Fibroblast of lung (primary cell): ENCODE measurements at regions not wholly inside any gene's neighbourhood (a gene's known extent, or its start where the extent isn't known, plus 50 kb on each side); places are given as distances from the start of the nearest gene placed in this dataset.

ENCODE experiments used
- DNase-seq, 2 donors: peaks; one replicate each; pipeline versions ENCODE4 v3.0.0 to v3.0.0-alpha.2; 2010; ENCODE audit warnings: low read depth in 2 of 2
- H2AFZ ChIP-seq: 2 replicates; pipeline ENCODE4 v1.5.1; 2012; ENCODE audit warnings: low read length, control low read depth, inconsistent platforms
- H3K27ac ChIP-seq: 2 replicates; pipeline ENCODE4 v1.5.1; 2011; ENCODE audit warnings: low read length, control low read depth; ENCODE audit not compliant: insufficient read depth
- H3K27me3 ChIP-seq: 2 replicates; pipeline ENCODE4 v1.5.1; 2011; ENCODE audit warnings: mild to moderate bottlenecking, low read length; ENCODE audit not compliant: control insufficient read depth, insufficient read depth
- H3K36me3 ChIP-seq: 2 replicates; pipeline ENCODE4 v1.5.1; 2011; ENCODE audit warnings: low read length; ENCODE audit not compliant: control insufficient read depth, insufficient read depth
- H3K4me1 ChIP-seq: 2 replicates; pipeline ENCODE4 v1.5.1; 2011; ENCODE audit warnings: low read length; ENCODE audit not compliant: control insufficient read depth, insufficient read depth; ENCODE audit errors: extremely low read depth
- H3K4me2 ChIP-seq: 2 replicates; pipeline ENCODE4 v1.5.1; 2011; ENCODE audit warnings: low read length, control low read depth; ENCODE audit not compliant: insufficient read depth; ENCODE audit errors: extremely low read depth
- H3K4me3 ChIP-seq, 4 experiments: fragments of 200-600 bp in 1 of 4; sonication (generic) in 1 of 4; replicated peaks in 1 of 4; 2 replicates each; pipeline ENCODE4 v1.5.1; 2011 to 2016; ENCODE audit warnings: low read length in 4 of 4, low read depth in 3 of 4, mild to moderate bottlenecking in 3 of 4, control low read depth in 2 of 4, inconsistent platforms in 1 of 4, mixed read lengths in 1 of 4; ENCODE audit not compliant: insufficient read depth in 1 of 4; ENCODE audit errors: control extremely low read depth in 1 of 4
- H3K79me2 ChIP-seq: 2 replicates; pipeline ENCODE4 v1.5.1; 2012; ENCODE audit warnings: mild to moderate bottlenecking, low read length, inconsistent platforms; ENCODE audit not compliant: control insufficient read depth, insufficient read depth
- H3K9ac ChIP-seq: 2 replicates; pipeline ENCODE4 v1.5.1; 2011; ENCODE audit warnings: mild to moderate bottlenecking, low read length, control low read depth; ENCODE audit not compliant: insufficient read depth
- H3K9me3 ChIP-seq: 2 replicates; pipeline ENCODE4 v1.5.1; 2012; ENCODE audit warnings: low read depth, low read length; ENCODE audit not compliant: control insufficient read depth, insufficient read depth
- H4K20me1 ChIP-seq: 2 replicates; pipeline ENCODE4 v1.5.1; 2011; ENCODE audit warnings: low read length; ENCODE audit not compliant: control insufficient read depth, insufficient read depth; ENCODE audit errors: extremely low read depth
- CTCF ChIP-seq, 2 donors: IDR thresholded peaks in 1 of 2; conservative IDR thresholded peaks in 1 of 2; 1 replicate in 1 of 2; 2 replicates in 1 of 2; pipeline ENCODE4 v1.5.1; 2011 to 2012; ENCODE audit warnings: low read length in 2 of 2, control low read depth in 1 of 2, inconsistent platforms in 1 of 2, low read depth in 1 of 2, mild to moderate bottlenecking in 1 of 2
- EZH2 ChIP-seq: IDR thresholded peaks from 2 replicates; pipeline ENCODE4 v1.5.1; 2012; ENCODE audit warnings: low read length, control low read depth, mild to moderate bottlenecking; ENCODE audit errors: missing control alignments

- Histone ChIP-seq H3K9me3 (no peaks in the 10 kb centered on the region), H3K27me3 (no peaks in the 10 kb centered on the region), H3K9ac (no peak overlapping the region), H3K36me3 (no peaks in the 10 kb centered on the region), H3K79me2 (no peaks in the 10 kb centered on the region), H3K4me3 (no peak overlapping the region), H3K4me2 (no peak overlapping the region), H3K27ac (no peak overlapping the region), H4K20me1 (no peaks in the 10 kb centered on the region), H3K4me1 (no peaks in the 10 kb centered on the region), H2AFZ (no peak overlapping the region)
- no peak for TF ChIP-seq CTCF (conservative IDR thresholded peaks at IDR 0.05 in 1 of 2, IDR thresholded peaks at IDR 0.05 in 1 of 2; ENCODE audit: low read depth in 1 of 2, low read length in 2 of 2)
- TF ChIP-seq EZH2 = no peak
- no peak for DNase-seq
These were observed 237.2 kb upstream of the SYT10 start for GRCh38 chr12:33676866-33677265.

- DNase-seq = no peak
These were observed 238.8 kb upstream of the SYT10 start for GRCh38 chr12:33678221-33678964.

GRCh38 chr12:33690562-33690961 lies 250.9 kb upstream of the SYT10 start:
- no peak overlapping the region for H3K4me3 ChIP-seq
- no peaks in the 10 kb centered on the region for H3K36me3 ChIP-seq
- H3K9me3 ChIP-seq = no peaks in the 10 kb centered on the region
- no peak for DNase-seq
- H3K27ac ChIP-seq = no peak overlapping the region
- H3K27me3 ChIP-seq = no peaks in the 10 kb centered on the region
- no peaks in the 10 kb centered on the region for H3K4me1 ChIP-seq
- H3K79me2 ChIP-seq = no peaks in the 10 kb centered on the region
- H4K20me1 ChIP-seq = no peaks in the 10 kb centered on the region
- H3K9ac ChIP-seq = no peak overlapping the region
- H3K4me2 ChIP-seq = no peak overlapping the region
- TF ChIP-seq EZH2 (no peak), CTCF (conservative IDR thresholded peaks at IDR 0.05 in 1 of 2, IDR thresholded peaks at IDR 0.05 in 1 of 2; ENCODE audit: low read depth in 1 of 2, low read length in 2 of 2) (no peak)
- no peak overlapping the region for H2AFZ ChIP-seq

More at GRCh38 chr12:33678221-33678964, 238.8 kb upstream of the SYT10 start:
- Histone ChIP-seq H3K27me3 (no peaks in the 10 kb centered on the region), H3K4me2 (no peak overlapping the region), H3K9me3 (no peaks in the 10 kb centered on the region), H3K4me3 (no peak overlapping the region), H3K9ac (no peak overlapping the region), H3K36me3 (no peaks in the 10 kb centered on the region), H3K27ac (no peak overlapping the region), H4K20me1 (no peaks in the 10 kb centered on the region), H3K79me2 (no peaks in the 10 kb centered on the region), H3K4me1 (no peaks in the 10 kb centered on the region), H2AFZ (no peak overlapping the region)
- TF ChIP-seq EZH2 (no peak), CTCF (conservative IDR thresholded peaks at IDR 0.05 in 1 of 2, IDR thresholded peaks at IDR 0.05 in 1 of 2; ENCODE audit: low read depth in 1 of 2, low read length in 2 of 2) (no peak)
